ENCODE measurements at regions not wholly inside any gene's neighbourhood (a gene's known extent, or its start where the extent isn't known, plus 50 kb on each side); places are given as distances from the start of the nearest gene placed in this dataset.

DNA sequence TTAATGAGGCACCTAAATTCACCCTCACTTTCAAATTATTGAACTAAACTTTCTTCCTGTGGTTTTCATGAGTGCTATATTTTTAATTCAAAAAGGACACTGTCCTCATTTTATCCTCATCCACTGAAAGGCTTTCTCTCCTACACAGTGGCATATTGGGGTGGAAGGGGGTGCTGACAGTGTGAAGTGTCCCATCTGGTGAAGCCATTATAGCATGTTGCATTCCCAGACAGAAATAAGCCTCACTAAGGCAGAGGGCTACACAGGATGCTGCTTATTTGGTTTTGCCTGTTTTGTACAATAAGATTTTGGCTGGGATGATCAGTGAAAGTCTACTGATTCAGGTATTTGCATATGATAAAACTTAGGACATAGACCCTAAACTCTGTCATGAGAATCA is 82.4 kb upstream of the INHBA start:
- TF ChIP-seq, protein P1, sequence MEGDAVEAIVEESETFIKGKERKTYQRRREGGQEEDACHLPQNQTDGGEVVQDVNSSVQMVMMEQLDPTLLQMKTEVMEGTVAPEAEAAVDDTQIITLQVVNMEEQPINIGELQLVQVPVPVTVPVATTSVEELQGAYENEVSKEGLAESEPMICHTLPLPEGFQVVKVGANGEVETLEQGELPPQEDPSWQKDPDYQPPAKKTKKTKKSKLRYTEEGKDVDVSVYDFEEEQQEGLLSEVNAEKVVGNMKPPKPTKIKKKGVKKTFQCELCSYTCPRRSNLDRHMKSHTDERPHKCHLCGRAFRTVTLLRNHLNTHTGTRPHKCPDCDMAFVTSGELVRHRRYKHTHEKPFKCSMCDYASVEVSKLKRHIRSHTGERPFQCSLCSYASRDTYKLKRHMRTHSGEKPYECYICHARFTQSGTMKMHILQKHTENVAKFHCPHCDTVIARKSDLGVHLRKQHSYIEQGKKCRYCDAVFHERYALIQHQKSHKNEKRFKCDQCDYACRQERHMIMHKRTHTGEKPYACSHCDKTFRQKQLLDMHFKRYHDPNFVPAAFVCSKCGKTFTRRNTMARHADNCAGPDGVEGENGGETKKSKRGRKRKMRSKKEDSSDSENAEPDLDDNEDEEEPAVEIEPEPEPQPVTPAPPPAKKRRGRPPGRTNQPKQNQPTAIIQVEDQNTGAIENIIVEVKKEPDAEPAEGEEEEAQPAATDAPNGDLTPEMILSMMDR (optimal IDR thresholded peaks at IDR 0.05 in 1 of 3, IDR thresholded peaks at IDR 0.05 in 1 of 3, conservative IDR thresholded peaks at IDR 0.05 in 1 of 3; ENCODE audit: extremely low read depth in 1 of 3, insufficient read depth in 2 of 3, low read length in 3 of 3), result no peak
- TF ChIP-seq EZH2 (IDR thresholded peaks at IDR 0.05; ENCODE audit: low read length), result no peak

Measured in keratinocyte (primary cell).